Smooth muscle cell (in vitro differentiated cells): ENCODE measurements at regions not wholly inside any gene's neighbourhood (a gene's known extent, or its start where the extent isn't known, plus 50 kb on each side); places are given as distances from the start of the nearest gene placed in this dataset.

Experiments
- DNase-seq: peaks from one replicate; lab custom pipeline; 2025; ENCODE audit not compliant: unreplicated experiment; lab: John Stamatoyannopoulos, UW
- H2AFZ ChIP-seq: fragments of 200-600 bp; sonication (generic); 2 replicates; pipeline ENCODE4 v1.6.0; 2016; ENCODE audit warnings: antibody characterized with exemption, low read depth, mild to moderate bottlenecking
- H3F3A ChIP-seq: fragments of 200-600 bp; sonication (generic); 2 replicates; pipeline ENCODE4 v1.6.0; 2017; ENCODE audit warnings: antibody characterized with exemption, low read depth
- H3K27ac ChIP-seq: fragments of 200-600 bp; sonication (generic); 2 replicates; pipeline ENCODE4 v1.5.1; 2016; ENCODE audit warnings: low read depth, mild to moderate bottlenecking
- H3K27me3 ChIP-seq: fragments of 200-600 bp; sonication (generic); 2 replicates; pipeline ENCODE4 v1.6.1; 2016; ENCODE audit warnings: low read depth, mild to moderate bottlenecking
- H3K36me3 ChIP-seq: fragments of 200-600 bp; sonication (generic); 2 replicates; pipeline ENCODE4 v1.5.1; 2016; ENCODE audit warnings: low read depth
- H3K4me1 ChIP-seq: fragments of 200-600 bp; sonication (generic); 2 replicates; pipeline ENCODE4 v1.5.1; 2016; ENCODE audit warnings: low read depth
- H3K4me2 ChIP-seq: fragments of 200-600 bp; sonication (generic); 2 replicates; pipeline ENCODE4 v1.6.0; 2016; ENCODE audit warnings: mild to moderate bottlenecking
- H3K4me3 ChIP-seq: fragments of 200-600 bp; sonication (generic); 2 replicates; pipeline ENCODE4 v1.5.1; 2016; ENCODE audit warnings: mild to moderate bottlenecking
- H3K79me2 ChIP-seq: fragments of 200-600 bp; sonication (generic); 2 replicates; pipeline ENCODE4 v1.6.0; 2016; ENCODE audit warnings: low read depth, mild to moderate bottlenecking
- H3K9ac ChIP-seq: fragments of 200-600 bp; sonication (generic); 2 replicates; pipeline ENCODE4 v1.6.0; 2016; ENCODE audit warnings: low read depth
- H3K9me3 ChIP-seq: fragments of 200-600 bp; sonication (generic); replicated peaks from 2 replicates; pipeline ENCODE4 v1.5.1; 2016; ENCODE audit warnings: low read depth
- H4K20me1 ChIP-seq: fragments of 200-600 bp; sonication (generic); 2 replicates; pipeline ENCODE4 v1.6.0; 2016; ENCODE audit warnings: low read depth
- WGBS: methylation state at CpG from one replicate; pipeline ENCODE4 v1.1.7; 2016; ENCODE audit warnings: low lambda C conversion rate; 5-methylcytosine and 5-hydroxymethylcytosine counted together
- TF ChIP-seq, protein P1 (sequence below): fragments of 200-600 bp; sonication (generic); IDR thresholded peaks from 2 replicates; pipeline ENCODE4 v1.5.1; 2017; ENCODE audit warnings: borderline replicate concordance, mild to moderate bottlenecking, antibody characterized with exemption; ENCODE audit not compliant: insufficient read depth, poor library complexity, severe bottlenecking

DNA sequence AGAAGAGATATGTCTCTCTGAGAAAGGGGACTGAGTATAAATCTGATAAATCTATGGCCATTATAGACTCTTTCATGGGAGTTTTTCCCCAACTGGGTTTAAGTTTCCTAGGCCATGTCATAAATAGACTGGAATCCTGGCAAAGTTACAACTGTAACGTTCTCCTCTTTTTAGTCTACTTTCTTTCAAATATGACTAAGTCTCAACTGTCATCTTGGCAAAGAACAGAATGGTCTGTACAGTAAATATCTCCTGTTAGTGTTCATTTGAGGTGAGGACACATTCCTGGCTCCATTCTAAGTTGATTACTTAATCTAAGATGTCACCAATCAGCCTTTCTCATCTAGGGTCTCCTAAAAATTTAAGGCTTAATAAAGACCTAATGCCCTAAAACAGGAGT lies 300.5 kb downstream of the BRINP2 start:
- Histone ChIP-seq H3K27me3 (no peaks in the 10 kb centered on the region), H3K36me3 (no peaks in the 10 kb centered on the region), H2AFZ (no peak overlapping the region), H3K9ac (no peak overlapping the region), H3K9me3 (no peaks in the 10 kb centered on the region), H3K27ac (no peak overlapping the region), H3K79me2 (no peaks in the 10 kb centered on the region), H4K20me1 (no peaks in the 10 kb centered on the region), H3K4me1 (no peaks in the 10 kb centered on the region), H3F3A (no peaks in the 10 kb centered on the region), H3K4me3 (no peak overlapping the region), H3K4me2 (no peak overlapping the region)
- WGBS, result 35% methylated on average over 1 of the region's 1 CpG
- DNase-seq, result no peak
- TF ChIP-seq, protein P1, sequence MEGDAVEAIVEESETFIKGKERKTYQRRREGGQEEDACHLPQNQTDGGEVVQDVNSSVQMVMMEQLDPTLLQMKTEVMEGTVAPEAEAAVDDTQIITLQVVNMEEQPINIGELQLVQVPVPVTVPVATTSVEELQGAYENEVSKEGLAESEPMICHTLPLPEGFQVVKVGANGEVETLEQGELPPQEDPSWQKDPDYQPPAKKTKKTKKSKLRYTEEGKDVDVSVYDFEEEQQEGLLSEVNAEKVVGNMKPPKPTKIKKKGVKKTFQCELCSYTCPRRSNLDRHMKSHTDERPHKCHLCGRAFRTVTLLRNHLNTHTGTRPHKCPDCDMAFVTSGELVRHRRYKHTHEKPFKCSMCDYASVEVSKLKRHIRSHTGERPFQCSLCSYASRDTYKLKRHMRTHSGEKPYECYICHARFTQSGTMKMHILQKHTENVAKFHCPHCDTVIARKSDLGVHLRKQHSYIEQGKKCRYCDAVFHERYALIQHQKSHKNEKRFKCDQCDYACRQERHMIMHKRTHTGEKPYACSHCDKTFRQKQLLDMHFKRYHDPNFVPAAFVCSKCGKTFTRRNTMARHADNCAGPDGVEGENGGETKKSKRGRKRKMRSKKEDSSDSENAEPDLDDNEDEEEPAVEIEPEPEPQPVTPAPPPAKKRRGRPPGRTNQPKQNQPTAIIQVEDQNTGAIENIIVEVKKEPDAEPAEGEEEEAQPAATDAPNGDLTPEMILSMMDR, result no peak

GRCh38 chr1:177469519-177469918 lies 298.8 kb downstream of the BRINP2 start:
- H2AFZ ChIP-seq, result no peak overlapping the region
- no peak for DNase-seq
- WGBS, result 96% methylated on average over 3 of the region's 3 CpGs

DNA sequence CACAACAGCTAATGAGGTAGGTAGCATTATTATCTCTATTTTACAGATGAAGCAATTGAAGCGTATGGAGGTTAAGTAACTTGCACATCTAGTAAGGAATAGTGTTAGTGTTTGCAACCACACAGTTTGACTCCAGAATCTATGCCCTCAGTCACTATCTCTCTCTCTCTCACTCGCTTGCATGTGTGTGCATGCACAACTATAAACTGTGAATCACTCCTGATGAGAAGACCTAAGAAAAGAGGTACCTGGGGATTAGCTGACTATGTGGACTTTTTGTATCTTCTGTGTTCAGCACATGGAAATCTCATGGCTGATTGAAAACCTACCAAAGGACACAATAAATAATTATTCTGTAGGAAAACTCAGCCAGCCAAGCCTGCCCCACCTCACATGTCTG lies 295.5 kb downstream of the BRINP2 start:
- H4K20me1 ChIP-seq, result no peaks in the 10 kb centered on the region
- H3K79me2 ChIP-seq, result no peaks in the 10 kb centered on the region
- H3K4me3 ChIP-seq, result no peak overlapping the region
- H3F3A ChIP-seq, result no peaks in the 10 kb centered on the region
- no peak overlapping the region for H3K27ac ChIP-seq
- WGBS, result 92% methylated on average over 2 of the region's 2 CpGs
- no peak for DNase-seq
- H2AFZ ChIP-seq, result no peak overlapping the region
- H3K9me3 ChIP-seq, result no peaks in the 10 kb centered on the region
- TF ChIP-seq, protein P1, result no peak
- no peaks in the 10 kb centered on the region for H3K4me1 ChIP-seq
- no peak overlapping the region for H3K4me2 ChIP-seq
- no peak overlapping the region for H3K9ac ChIP-seq
- peaks cover 5% of the 10 kb centered on the region for H3K27me3 ChIP-seq
- no peaks in the 10 kb centered on the region for H3K36me3 ChIP-seq

More at GRCh38 chr1:177469519-177469918, 298.8 kb downstream of the BRINP2 start:
- Histone ChIP-seq H3K9ac (no peak overlapping the region), H3K27me3 (no peaks in the 10 kb centered on the region), H3F3A (no peaks in the 10 kb centered on the region), H3K27ac (no peak overlapping the region), H4K20me1 (no peaks in the 10 kb centered on the region), H3K4me2 (no peak overlapping the region), H3K79me2 (no peaks in the 10 kb centered on the region), H3K4me1 (no peaks in the 10 kb centered on the region), H3K9me3 (no peaks in the 10 kb centered on the region), H3K36me3 (no peaks in the 10 kb centered on the region), H3K4me3 (no peak overlapping the region)
- TF ChIP-seq, protein P1, result no peak

- H3F3A ChIP-seq, result no peaks in the 10 kb centered on the region
- H2AFZ ChIP-seq, result no peak overlapping the region
- no peaks in the 10 kb centered on the region for H4K20me1 ChIP-seq
- H3K9ac ChIP-seq, result no peak overlapping the region
- H3K4me1 ChIP-seq, result no peaks in the 10 kb centered on the region
- H3K27me3 ChIP-seq, result peaks cover 5% of the 10 kb centered on the region
- no peaks in the 10 kb centered on the region for H3K79me2 ChIP-seq
- 74% methylated on average over 2 of the region's 2 CpGs for WGBS
- TF ChIP-seq, protein P1, result no peak
- no peak overlapping the region for H3K4me3 ChIP-seq
- no peak for DNase-seq
- no peaks in the 10 kb centered on the region for H3K9me3 ChIP-seq
- H3K36me3 ChIP-seq, result no peaks in the 10 kb centered on the region
- H3K4me2 ChIP-seq, result no peak overlapping the region
- no peak overlapping the region for H3K27ac ChIP-seq
Observed at GRCh38 chr1:177464686-177465085, 293.9 kb downstream of the BRINP2 start.
